Body of pancreas (tissue), 4 donors: ENCODE measurements at regions not wholly inside any gene's neighbourhood (a gene's known extent, or its start where the extent isn't known, plus 50 kb on each side); places are given as distances from the start of the nearest gene placed in this dataset.

Experiments used
- POLR2A ChIP-seq, 3 donors: fragments of 450-650 bp; IDR thresholded peaks; one replicate each; pipeline ENCODE4 v1.6.1; 2016; ENCODE audit warnings: antibody characterized with exemption in 3 of 3, mild to moderate bottlenecking in 2 of 3
- TF ChIP-seq, protein P1 (sequence below), 7 experiments: fragments of 450-650 bp in 4 of 7; fragments of 200-600 bp in 3 of 7; sonication (generic) in 3 of 7; IDR thresholded peaks; one replicate each; pipeline ENCODE4 v1.5.1; 2016 to 2019; ENCODE audit warnings: antibody characterized with exemption in 7 of 7

GRCh38 chr4:129600898-129601297 is 504.9 kb downstream of the C4orf33 start:
- no peak for TF ChIP-seq POLR2A (IDR thresholded peaks at IDR 0.05)
- TF ChIP-seq, protein P1, sequence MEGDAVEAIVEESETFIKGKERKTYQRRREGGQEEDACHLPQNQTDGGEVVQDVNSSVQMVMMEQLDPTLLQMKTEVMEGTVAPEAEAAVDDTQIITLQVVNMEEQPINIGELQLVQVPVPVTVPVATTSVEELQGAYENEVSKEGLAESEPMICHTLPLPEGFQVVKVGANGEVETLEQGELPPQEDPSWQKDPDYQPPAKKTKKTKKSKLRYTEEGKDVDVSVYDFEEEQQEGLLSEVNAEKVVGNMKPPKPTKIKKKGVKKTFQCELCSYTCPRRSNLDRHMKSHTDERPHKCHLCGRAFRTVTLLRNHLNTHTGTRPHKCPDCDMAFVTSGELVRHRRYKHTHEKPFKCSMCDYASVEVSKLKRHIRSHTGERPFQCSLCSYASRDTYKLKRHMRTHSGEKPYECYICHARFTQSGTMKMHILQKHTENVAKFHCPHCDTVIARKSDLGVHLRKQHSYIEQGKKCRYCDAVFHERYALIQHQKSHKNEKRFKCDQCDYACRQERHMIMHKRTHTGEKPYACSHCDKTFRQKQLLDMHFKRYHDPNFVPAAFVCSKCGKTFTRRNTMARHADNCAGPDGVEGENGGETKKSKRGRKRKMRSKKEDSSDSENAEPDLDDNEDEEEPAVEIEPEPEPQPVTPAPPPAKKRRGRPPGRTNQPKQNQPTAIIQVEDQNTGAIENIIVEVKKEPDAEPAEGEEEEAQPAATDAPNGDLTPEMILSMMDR (IDR thresholded peaks at IDR 0.05): no peak
